Amniotic epithelial cell (primary cell): ENCODE measurements at regions not wholly inside any gene's neighbourhood (a gene's known extent, or its start where the extent isn't known, plus 50 kb on each side); places are given as distances from the start of the nearest gene placed in this dataset.
"Not testable (repeated sequence)": the region's sequence is repeated elsewhere in the genome, so short reads cannot be mapped to it uniquely, and the experiment has no call there.

Source experiments
- DNase-seq: peaks from one replicate; pipeline ENCODE4 v3.0.0-alpha.2; 2010; ENCODE audit warnings: low read depth

DNA sequence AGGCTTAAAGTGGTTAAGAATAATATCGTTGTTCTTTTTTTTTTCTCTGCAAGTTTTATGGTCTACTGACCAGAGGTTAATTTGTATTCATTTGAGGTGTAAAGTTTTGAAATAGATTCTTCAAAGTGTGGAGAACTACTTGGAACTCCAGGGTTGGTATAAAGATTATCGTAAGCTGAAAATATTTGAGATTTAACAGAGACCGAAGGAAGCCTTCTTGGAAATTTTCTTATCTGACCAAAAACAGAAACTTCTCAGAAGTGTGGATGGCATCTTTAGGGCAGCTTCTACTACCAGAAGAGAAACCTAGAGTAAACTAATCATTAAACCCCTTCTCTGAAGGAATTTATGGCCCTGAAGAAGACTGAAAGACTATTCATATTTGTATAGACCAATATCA, 206.8 kb upstream of the MON1B start:
- DNase-seq, result no peak

DNA sequence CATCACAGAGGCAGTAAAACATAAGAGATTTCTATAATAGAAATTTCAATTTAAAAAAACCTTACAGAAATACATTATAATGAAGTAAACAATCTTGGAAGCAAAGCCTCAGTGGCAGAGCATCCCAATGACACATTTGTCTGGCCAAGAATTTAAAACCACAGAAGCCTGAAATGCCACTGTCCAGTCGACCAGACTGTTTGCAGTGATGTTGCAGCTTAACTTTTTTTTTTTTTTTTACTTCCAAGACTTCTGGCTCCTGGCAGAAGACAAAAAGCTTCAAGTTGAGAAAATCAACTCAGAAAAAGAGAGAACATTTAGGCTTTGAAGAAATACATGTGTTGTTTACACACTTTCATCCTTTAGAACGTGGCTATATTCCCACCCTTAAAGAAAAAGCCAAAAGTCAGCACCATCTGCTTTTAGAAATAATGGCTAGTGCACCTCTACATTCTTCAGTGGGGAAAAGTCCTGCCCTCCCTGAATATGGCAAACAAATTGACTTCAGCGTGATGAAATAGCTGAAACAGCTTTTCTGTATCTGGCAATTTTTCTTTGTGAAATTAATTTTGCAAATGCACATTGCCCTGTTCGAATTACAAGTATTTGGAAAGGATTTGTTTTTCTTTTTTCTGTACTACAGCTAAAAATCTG, 205.5 kb upstream of the MON1B start:
- DNase-seq, result peak; percentile 26

DNA sequence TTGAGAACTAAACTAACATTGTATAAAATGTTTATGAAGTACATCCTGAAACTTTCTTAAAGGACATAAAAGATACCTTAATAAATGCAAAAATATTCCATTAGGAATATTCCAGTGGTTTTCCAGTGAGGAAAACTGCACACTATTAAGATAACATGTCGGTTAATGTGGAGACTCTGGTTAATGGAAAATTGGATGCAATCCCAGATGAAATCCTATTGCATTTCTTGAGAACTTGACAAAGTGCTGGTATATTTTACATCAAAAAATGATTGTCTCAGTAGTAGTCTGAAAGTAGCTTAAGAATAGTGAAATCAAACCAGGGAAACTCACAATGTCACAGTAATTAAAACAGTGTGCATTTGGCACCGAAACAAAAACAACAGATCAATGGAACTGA, 202.5 kb upstream of the MON1B start:
- DNase-seq, result no peak

DNA sequence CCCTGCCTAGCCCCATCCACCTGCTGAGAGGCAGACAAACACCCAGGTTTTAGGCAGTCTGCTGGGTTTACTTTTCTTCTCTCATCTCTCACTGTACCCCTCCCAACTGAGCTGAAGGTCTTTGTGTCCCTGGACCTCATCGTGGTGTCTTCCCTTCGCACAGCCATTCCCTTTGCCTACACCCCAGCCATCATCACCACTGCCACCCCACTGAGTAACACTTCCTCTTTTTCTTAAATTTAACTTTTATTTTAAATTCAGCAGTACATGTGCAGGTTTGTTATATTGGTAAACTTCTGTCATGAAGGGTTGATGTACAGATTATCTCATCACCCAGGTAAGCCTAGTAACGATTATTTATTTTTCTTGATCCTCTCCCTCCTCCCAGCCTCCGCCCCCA, 188.3 kb upstream of the MON1B start:
- no peak for DNase-seq

DNA sequence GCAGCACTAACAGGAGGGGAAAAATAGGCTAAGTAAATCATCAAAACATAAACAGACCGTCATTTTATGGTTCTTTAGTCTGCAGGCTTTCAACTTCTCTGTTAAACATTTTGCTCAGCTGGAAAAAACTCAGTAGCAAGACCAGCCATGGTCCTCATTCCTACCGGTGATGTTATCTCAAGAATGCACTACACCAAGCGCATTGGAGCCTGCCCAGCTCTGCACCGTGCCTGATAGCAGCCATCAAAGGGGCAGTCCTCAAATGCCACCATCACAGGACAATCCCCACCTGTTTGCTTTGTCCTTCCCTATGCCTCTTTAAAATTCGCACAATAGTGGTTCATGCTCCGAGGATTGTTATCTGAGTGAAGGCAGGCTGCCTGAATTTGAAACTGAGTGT, 181.5 kb upstream of the MON1B start:
- no peak for DNase-seq

DNA sequence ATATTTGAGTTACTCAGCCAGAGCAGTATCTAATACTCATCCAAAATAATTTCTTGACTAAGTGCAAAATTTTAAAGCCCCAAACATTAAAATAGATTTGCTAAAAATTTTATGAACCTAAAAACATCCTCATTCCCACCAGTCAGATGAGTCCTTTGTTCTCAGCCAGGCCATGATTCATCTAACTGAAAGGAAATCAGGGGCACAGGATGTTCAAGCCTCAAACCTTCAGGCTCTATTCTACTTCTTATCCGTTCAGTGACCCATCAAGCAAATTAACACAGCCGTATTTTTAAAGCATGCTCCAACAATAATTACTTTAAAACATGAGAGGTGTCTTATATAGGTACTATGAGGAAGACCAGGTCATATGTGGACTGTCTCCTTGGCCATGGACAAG, 176.5 kb upstream of the MON1B start:
- DNase-seq, result no peak

- no peak for DNase-seq
Observed at GRCh38 chr16:77030600-77030999, 160.4 kb upstream of the MON1B start.

DNA sequence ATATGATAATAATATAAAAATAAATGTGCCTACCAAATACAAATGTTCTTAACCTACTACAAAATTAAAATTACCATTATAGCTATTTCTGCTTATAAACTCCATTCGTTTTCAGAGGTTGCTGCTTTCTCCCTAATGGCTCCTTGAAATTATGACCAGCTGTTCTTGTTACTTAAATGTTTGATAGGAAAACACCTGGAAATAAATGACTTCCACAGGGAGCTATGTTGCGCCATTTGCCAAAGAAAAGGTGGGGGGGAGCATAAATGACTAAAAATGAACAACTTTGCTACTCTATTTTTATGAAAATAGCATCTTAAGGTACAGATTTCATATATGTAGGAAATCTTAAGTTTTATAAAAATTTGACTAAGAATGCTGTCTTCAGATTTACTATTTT, 157.5 kb upstream of the MON1B start:
- DNase-seq, result no peak

GRCh38 chr16:77035361-77035760, 155.6 kb upstream of the MON1B start:
- DNase-seq, result peak; percentile 4

DNA sequence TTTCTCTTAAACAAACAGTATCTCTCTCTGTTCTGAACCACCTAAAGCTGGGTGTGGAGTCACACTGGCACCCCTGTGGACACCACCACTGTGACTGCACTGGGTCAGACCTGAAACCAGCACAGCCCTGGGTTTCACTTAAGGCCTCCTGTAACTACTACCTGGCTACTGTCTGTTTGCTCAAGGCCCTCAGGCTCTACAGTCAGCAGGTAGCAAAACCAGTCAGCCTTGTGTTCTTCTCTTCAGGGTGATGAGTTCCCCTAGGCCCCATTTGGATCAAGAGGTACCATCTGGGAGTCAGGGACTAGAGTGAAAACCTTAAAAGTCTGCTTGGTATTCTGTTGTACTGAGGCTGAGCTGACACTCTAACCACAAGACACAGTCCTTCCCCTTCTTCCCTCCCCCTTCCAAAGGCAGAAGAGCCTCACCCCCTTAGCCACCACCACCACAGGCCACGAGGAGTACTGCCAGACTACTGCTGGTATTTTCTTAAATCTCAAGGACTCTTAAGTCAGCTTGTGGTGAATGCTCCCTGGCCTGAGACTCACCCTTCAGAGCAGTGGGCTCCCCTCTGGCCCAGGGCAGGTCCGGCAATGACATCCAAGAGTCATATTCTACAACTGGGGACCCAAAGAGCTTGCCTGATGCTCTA, 153.2 kb upstream of the MON1B start:
- DNase-seq, result no peak

DNA sequence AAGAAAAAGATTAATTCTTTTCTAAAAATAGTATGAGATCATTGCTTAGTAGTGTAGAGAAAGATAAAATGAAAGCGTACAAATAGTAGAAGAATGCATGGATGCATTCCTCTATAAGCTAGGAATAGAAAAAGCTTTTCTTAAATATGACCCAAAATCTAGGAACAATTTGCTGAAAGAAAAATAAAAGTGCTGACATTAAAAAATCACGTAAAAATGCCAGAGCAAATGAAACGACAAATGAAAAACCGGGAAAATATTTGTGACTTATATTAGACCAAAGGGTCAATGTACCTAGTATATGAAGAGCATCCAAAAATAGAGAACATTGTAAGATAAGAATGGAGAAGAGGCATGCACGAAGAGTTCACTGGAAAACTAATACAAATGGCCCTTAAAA, 149.5 kb upstream of the MON1B start:
- DNase-seq, result no peak

DNA sequence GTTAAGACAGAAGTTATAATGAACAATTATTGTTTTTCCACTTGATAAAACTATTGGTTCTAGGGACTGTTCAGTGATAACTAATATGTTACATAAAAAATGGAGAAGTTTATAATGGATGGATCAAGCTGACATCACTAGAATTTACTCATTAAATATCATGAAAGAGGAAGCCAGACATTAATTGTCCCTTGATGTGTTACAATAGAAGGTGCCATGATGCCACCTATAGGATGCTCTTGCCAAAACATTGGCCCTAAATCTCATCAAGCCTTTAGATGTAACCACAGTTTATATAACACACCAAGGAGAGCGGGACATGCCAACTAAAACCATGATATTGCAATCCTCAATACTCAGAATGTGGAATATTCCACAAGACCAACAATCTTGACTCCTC, 147.9 kb upstream of the MON1B start:
- peak; percentile 24 for DNase-seq

GRCh38 chr16:77046206-77046605, 144.8 kb upstream of the MON1B start:
- DNase-seq, result no peak

- DNase-seq, result no peak
Observed at GRCh38 chr16:77048085-77048484, 142.9 kb upstream of the MON1B start.

DNA sequence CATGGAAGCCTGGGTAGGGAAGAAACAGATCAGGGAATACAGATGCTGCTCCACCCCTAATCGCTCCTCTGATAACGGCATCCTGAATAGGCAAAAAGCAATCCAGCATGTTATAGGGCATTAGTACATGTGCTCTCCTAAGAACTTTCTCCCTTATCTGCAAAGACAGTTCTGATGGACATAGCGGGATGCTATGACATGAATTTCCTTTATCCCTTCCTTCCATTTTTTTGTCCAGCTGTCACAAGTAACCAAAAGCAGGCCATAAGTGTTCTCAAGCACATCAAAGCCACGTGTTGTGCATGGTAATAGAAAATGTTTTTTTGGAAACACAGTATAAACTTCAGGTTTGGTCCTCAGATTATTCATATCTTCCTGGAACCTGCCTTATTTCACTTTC, 141.4 kb upstream of the MON1B start:
- no peak for DNase-seq

- DNase-seq, result not testable (repeated sequence)
Observed at GRCh38 chr16:77056597-77056996, 134.4 kb upstream of the MON1B start.

DNA sequence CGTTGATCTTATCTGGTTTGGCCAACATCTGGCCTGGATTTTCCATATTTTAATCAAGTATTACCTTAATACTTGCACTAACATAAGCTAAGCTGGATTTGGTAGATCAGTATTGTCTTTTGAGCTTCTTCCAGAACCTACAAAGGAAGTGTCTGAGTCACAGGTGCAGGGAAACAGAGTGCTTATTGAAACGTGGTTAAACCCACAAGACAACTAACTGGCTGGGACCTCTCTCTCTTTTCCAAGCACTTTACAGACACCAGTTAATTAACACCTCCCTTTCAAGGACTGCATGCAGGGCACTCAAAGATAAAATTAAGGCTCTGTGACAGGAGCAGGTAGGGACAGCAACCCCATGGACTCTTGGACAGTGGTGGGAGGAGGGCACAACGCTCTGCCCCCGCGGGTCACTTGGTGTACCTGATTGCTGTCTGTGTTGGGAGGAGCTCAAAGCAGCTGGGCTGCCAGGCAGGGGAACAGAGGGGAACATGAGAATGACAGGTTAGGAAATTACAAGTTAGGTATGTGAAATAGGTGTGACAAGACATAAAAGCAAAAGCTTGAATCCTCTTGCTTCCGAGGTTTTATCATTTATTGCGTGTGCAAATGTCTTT, 133.7 kb upstream of the MON1B start:
- DNase-seq, result no peak

- peak; percentile 7 for DNase-seq
Observed at GRCh38 chr16:77059446-77059845, 131.5 kb upstream of the MON1B start.

- no peak for DNase-seq
Observed at GRCh38 chr16:77060614-77061013, 130.4 kb upstream of the MON1B start.

DNA sequence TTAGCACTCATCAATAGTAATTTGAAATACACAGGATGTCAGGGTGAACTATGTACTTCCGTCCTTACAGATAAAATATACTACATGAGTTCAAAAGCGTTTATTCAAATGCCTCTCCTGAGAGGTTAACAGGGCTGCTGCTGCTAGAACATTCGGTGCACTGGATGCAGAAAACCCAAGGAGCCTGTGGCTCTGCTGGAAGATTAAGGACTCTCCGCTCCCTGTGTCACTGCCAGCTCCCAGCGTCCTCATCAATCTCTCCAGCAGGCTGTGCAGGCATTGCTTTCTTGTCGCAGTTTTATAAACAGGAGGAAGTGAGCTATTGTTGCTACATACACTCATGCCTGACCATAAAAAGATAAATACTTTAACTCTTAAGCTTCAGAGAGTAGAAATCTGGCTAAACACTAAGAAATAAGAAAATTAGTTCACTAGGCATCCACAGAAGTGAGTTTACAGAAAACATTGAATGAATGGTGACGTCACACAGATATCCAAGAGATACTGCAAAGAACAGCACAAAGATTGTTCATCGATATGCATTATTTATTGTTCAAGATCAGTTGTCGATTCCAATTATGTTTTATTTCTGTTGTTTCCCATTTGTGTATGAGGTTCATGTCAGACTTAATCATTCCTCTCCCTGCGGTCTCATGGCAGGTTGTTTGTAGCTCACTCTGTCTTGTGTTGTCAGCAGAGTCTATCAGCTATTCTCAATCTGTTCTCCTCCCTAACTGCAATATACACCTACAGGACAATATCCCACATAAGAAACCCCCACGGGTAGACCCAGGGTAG, 127.9 kb upstream of the MON1B start:
- DNase-seq, result no peak

- DNase-seq, result no peak
Observed at GRCh38 chr16:77063676-77064016, 127.3 kb upstream of the MON1B start.

GRCh38 chr16:77064037-77064436, 127.0 kb upstream of the MON1B start:
- DNase-seq, result no peak

DNA sequence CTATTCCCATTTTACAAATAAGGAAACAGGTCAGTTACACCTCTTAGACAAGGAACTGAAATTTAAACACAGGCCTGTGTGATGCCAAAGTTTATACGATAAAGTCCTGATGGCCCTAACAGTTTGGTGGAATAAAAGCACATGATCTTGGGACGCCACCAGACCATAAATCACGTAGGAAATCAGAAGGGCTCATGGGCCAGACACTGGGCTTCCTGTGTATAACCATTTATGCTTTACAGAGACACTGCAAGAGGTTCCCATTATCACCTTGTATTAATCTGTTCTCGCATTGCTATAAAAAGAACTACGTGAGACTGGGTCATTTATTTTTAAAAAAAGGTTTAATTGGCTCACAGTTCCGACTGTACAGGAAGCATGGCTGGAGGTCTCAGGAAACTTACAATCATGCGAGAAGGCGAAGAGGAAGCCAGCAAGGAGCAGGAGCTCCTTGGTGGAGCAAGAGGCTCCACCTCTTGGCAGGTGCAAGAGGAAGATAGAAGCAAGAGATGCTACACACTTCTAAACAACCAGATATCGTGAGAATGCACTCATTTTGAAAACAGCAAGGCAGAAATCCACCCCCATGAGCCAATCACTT, 124.0 kb upstream of the MON1B start:
- no peak for DNase-seq
